ENCODE measurements at regions not wholly inside any gene's neighbourhood (a gene's known extent, or its start where the extent isn't known, plus 50 kb on each side); places are given as distances from the start of the nearest gene placed in this dataset.

DNA sequence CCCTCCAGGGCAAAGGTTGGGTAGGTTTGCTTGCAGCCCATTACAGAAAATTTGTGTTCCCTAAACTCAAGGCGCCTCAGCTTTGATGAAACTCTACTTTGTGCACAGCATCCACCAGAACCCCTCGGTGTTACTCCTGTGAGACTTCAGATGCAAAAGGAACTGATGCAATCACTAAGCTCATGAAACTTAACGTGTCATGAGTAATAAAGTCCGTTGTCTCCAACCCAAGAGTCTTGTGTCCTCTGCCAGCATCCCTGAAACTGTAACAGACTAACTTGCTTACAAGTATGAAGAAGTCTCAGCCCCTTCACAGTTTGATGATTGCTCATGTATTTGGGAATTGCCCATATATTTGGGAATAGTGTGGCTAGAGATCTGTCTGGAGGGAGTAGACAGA is 74.8 kb upstream of the MARCHF10 start:
- TF ChIP-seq, protein P1, sequence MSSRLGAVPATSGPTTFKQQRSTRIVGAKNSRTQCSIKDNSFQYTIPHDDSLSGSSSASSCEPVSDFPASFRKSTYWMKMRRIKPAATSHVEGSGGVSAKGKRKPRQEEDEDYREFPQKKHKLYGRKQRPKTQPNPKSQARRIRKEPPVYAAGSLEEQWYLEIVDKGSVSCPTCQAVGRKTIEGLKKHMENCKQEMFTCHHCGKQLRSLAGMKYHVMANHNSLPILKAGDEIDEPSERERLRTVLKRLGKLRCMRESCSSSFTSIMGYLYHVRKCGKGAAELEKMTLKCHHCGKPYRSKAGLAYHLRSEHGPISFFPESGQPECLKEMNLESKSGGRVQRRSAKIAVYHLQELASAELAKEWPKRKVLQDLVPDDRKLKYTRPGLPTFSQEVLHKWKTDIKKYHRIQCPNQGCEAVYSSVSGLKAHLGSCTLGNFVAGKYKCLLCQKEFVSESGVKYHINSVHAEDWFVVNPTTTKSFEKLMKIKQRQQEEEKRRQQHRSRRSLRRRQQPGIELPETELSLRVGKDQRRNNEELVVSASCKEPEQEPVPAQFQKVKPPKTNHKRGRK (CRISPR knock-in tag; IDR thresholded peaks at IDR 0.05; ENCODE audit: borderline replicate concordance), result no peak
- TF ChIP-seq, protein P2, sequence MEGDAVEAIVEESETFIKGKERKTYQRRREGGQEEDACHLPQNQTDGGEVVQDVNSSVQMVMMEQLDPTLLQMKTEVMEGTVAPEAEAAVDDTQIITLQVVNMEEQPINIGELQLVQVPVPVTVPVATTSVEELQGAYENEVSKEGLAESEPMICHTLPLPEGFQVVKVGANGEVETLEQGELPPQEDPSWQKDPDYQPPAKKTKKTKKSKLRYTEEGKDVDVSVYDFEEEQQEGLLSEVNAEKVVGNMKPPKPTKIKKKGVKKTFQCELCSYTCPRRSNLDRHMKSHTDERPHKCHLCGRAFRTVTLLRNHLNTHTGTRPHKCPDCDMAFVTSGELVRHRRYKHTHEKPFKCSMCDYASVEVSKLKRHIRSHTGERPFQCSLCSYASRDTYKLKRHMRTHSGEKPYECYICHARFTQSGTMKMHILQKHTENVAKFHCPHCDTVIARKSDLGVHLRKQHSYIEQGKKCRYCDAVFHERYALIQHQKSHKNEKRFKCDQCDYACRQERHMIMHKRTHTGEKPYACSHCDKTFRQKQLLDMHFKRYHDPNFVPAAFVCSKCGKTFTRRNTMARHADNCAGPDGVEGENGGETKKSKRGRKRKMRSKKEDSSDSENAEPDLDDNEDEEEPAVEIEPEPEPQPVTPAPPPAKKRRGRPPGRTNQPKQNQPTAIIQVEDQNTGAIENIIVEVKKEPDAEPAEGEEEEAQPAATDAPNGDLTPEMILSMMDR (IDR thresholded peaks at IDR 0.05), result no peak
- TF ChIP-seq, protein P3, sequence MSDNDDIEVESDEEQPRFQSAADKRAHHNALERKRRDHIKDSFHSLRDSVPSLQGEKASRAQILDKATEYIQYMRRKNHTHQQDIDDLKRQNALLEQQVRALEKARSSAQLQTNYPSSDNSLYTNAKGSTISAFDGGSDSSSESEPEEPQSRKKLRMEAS (CRISPR knock-in tag; IDR thresholded peaks at IDR 0.05), result no peak
- TF ChIP-seq, protein P4, sequence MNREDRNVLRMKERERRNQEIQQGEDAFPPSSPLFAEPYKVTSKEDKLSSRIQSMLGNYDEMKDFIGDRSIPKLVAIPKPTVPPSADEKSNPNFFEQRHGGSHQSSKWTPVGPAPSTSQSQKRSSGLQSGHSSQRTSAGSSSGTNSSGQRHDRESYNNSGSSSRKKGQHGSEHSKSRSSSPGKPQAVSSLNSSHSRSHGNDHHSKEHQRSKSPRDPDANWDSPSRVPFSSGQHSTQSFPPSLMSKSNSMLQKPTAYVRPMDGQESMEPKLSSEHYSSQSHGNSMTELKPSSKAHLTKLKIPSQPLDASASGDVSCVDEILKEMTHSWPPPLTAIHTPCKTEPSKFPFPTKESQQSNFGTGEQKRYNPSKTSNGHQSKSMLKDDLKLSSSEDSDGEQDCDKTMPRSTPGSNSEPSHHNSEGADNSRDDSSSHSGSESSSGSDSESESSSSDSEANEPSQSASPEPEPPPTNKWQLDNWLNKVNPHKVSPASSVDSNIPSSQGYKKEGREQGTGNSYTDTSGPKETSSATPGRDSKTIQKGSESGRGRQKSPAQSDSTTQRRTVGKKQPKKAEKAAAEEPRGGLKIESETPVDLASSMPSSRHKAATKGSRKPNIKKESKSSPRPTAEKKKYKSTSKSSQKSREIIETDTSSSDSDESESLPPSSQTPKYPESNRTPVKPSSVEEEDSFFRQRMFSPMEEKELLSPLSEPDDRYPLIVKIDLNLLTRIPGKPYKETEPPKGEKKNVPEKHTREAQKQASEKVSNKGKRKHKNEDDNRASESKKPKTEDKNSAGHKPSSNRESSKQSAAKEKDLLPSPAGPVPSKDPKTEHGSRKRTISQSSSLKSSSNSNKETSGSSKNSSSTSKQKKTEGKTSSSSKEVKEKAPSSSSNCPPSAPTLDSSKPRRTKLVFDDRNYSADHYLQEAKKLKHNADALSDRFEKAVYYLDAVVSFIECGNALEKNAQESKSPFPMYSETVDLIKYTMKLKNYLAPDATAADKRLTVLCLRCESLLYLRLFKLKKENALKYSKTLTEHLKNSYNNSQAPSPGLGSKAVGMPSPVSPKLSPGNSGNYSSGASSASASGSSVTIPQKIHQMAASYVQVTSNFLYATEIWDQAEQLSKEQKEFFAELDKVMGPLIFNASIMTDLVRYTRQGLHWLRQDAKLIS (CRISPR knock-in tag; IDR thresholded peaks at IDR 0.05; ENCODE audit: borderline replicate concordance), result no peak
- no peak for TF ChIP-seq ATF1 (CRISPR knock-in tag; IDR thresholded peaks at IDR 0.05)
- TF ChIP-seq, protein P5, sequence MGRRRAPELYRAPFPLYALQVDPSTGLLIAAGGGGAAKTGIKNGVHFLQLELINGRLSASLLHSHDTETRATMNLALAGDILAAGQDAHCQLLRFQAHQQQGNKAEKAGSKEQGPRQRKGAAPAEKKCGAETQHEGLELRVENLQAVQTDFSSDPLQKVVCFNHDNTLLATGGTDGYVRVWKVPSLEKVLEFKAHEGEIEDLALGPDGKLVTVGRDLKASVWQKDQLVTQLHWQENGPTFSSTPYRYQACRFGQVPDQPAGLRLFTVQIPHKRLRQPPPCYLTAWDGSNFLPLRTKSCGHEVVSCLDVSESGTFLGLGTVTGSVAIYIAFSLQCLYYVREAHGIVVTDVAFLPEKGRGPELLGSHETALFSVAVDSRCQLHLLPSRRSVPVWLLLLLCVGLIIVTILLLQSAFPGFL (CRISPR knock-in tag; IDR thresholded peaks at IDR 0.05; ENCODE audit: borderline replicate concordance), result no peak
- TF ChIP-seq PRRX2 (CRISPR knock-in tag; IDR thresholded peaks at IDR 0.05), result no peak
- TF ChIP-seq, protein P6, sequence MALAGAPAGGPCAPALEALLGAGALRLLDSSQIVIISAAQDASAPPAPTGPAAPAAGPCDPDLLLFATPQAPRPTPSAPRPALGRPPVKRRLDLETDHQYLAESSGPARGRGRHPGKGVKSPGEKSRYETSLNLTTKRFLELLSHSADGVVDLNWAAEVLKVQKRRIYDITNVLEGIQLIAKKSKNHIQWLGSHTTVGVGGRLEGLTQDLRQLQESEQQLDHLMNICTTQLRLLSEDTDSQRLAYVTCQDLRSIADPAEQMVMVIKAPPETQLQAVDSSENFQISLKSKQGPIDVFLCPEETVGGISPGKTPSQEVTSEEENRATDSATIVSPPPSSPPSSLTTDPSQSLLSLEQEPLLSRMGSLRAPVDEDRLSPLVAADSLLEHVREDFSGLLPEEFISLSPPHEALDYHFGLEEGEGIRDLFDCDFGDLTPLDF (CRISPR knock-in tag; IDR thresholded peaks at IDR 0.05), result no peak
- TF ChIP-seq ZNF423 (CRISPR knock-in tag; IDR thresholded peaks at IDR 0.05), result no peak
- TF ChIP-seq GABPB1 (CRISPR knock-in tag; IDR thresholded peaks at IDR 0.05), result no peak
- TF ChIP-seq, protein P7, sequence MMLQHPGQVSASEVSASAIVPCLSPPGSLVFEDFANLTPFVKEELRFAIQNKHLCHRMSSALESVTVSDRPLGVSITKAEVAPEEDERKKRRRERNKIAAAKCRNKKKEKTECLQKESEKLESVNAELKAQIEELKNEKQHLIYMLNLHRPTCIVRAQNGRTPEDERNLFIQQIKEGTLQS (CRISPR knock-in tag; conservative IDR thresholded peaks at IDR 0.05), result no peak
- TF ChIP-seq ETV6 (CRISPR knock-in tag; IDR thresholded peaks at IDR 0.05), result no peak
